Naive thymus-derived CD8-positive, alpha-beta T cell (primary cell): ENCODE measurements at regions not wholly inside any gene's neighbourhood (a gene's known extent, or its start where the extent isn't known, plus 50 kb on each side); places are given as distances from the start of the nearest gene placed in this dataset.
"Not testable (repeated sequence)": the region's sequence is repeated elsewhere in the genome, so short reads cannot be mapped to it uniquely, and the experiment has no call there.

Experiments
- ATAC-seq, 2 donors: fragments of 150-1000 bp; cut with Tn5 transposase in 1 of 2; sonication (Bioruptor Pico), chemical (Tn5 transposase) in 1 of 2; 1 replicate in 1 of 2; 2 replicates in 1 of 2; pipeline ENCODE4 v1.10.0; 2021; ENCODE audit warnings: mild to moderate bottlenecking in 2 of 2, moderate library complexity in 2 of 2
- POLR2A ChIA-PET: fragments of 350-600 bp; sonication (Branson Sonifier 250); formaldehyde crosslinking; loops from one replicate; lab custom pipeline; 2021; ENCODE audit warnings: antibody characterized with exemption; lab: Charles Lee
- DNase-seq, 10 donors: peaks; one replicate each; pipeline versions ENCODE4 v3.0.0 to v3.0.0-alpha.2; 2020 to 2022
- H3K27ac Mint-ChIP-seq, 10 donors: one replicate each; pipeline ENCODE4 v1.8.0; 2020 to 2022; ENCODE audit warnings: mild to moderate bottlenecking in 10 of 10, mixed read lengths in 10 of 10, moderate library complexity in 4 of 10, inconsistent platforms in 1 of 10
- H3K27me3 Mint-ChIP-seq, 5 donors: one replicate each; pipeline ENCODE4 v1.8.0; 2021 to 2022; ENCODE audit warnings: mixed read lengths in 5 of 5
- H3K36me3 Mint-ChIP-seq, 3 donors: one replicate each; pipeline ENCODE4 v1.8.0; 2020 to 2022; ENCODE audit warnings: mixed read lengths in 3 of 3, mild to moderate bottlenecking in 2 of 3, inconsistent platforms in 1 of 3
- H3K4me1 Mint-ChIP-seq, 4 donors: one replicate each; pipeline ENCODE4 v1.8.0; 2021 to 2022; ENCODE audit warnings: mixed read lengths in 4 of 4
- H3K4me3 Mint-ChIP-seq, 10 donors: one replicate each; pipeline ENCODE4 v1.8.0; 2020 to 2022; ENCODE audit warnings: mild to moderate bottlenecking in 10 of 10, mixed read lengths in 10 of 10, moderate library complexity in 6 of 10, inconsistent platforms in 1 of 10
- H3K9me3 Mint-ChIP-seq, 9 donors: one replicate each; pipeline ENCODE4 v1.8.0; 2020 to 2022; ENCODE audit warnings: mixed read lengths in 9 of 9, mild to moderate bottlenecking in 3 of 9, inconsistent platforms in 1 of 9, moderate library complexity in 1 of 9

DNA sequence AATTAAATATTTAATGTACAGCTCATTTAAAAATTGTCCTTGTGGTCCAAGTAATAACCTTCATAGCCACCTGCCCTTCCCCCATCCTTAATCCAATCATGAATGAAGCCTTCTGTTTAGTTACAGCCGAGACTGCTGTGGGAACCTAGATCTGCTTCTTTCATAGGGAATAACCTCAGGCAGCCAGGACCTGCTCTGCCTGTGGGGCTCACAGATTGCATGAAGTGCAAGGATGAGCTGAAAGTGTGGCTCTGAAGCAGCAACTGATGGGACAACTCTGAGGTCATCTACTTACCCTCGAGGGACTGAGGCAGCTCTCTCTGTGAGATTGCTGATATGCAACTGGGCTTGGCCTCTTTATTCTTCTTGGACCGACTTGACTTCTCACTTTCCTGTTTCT lies 169.8 kb downstream of the POTEB3 start:
- ATAC-seq (no peak), DNase-seq (peak in 1 of 10 donors; percentile 58)
- Mint-ChIP-seq H3K27ac (no peak overlapping the region), H3K27me3 (peaks cover 0 to 6% (median 3%) of the 10 kb centered on the region in 5 donors), H3K36me3 (no peaks in the 10 kb centered on the region), H3K4me3 (no peak overlapping the region), H3K9me3 (no peaks in the 10 kb centered on the region), H3K4me1 (peaks cover 0 to 11% (median 0%) of the 10 kb centered on the region in 4 donors)
- POLR2A ChIA-PET: no interaction called here

DNA sequence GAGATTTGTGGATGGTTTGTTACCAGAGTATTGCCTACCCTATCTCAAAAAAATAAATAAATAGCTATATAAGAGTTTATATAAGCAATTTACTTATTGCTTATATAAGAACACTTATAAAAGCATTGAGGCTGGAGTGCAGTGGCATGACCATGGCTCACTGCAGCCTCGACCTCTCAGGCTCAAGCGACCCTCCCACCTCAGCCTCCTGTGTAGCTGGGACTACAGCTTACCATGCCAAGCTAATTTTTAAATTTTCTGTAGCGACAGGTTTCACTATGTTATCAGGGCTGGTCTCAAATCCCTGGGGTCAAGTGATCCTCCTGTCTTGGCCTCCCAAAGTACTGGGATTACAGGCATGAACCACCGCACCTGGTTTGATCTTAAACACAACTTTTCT lies 170.6 kb downstream of the POTEB3 start:
- H3K4me3 Mint-ChIP-seq, H3K27me3 Mint-ChIP-seq, H3K27ac Mint-ChIP-seq, H3K9me3 Mint-ChIP-seq, POLR2A ChIA-PET, ATAC-seq, H3K36me3 Mint-ChIP-seq, DNase-seq: not testable (repeated sequence)
- H3K4me1 Mint-ChIP-seq: peaks cover 0 to 12% (median 0%) of the 10 kb centered on the region in 4 donors

DNA sequence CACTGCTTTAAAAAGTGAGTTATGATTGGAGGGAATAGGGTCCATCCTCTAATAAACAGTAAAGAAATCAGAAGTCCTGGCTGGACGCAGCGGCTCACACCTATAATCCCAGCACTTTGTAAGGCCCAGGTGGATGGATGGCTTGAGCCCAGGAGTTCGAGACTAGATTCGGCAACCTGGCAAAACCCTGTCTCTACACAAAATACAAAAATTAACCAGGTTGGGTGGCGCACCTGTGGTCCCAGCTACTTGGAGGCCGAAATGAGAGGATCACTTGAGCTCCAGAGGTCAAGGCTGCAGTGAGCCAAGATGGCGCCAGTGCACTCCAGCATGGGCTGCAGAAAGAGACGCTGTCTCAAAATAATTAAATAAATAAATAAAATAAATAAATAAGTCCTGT lies 171.2 kb downstream of the POTEB3 start:
- POLR2A ChIA-PET: no interaction called here
- DNase-seq (peak in 1 of 10 donors; percentile 31), ATAC-seq (no peak)

DNA sequence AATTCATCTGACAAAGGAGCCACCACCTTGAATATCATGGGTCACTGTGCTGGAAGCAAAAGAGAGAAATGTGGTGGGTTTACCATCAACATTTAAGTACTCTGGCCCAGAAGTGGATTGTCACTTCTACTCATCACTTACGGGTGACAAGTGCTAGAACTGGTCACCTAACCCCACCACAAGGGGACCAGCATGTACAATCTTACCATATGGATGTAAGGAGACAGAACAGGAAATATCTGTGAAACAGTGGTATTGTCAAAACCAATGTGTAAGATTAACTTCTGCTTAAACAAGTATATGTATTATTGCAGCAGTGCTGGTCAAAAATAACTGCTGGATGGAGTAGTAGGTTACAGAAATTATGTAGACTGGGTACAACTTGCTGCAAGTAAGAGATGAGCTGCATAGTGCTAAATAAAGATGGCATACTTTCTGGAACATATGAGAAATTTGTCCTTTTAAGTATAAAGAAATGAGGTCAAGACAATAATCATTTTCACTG lies 171.8 kb downstream of the POTEB3 start:
- H3K27me3 Mint-ChIP-seq: peaks cover 0 to 6% (median 3%) of the 10 kb centered on the region in 5 donors
- H3K27ac Mint-ChIP-seq: no peak overlapping the region
- peaks cover 0 to 12% (median 0%) of the 10 kb centered on the region in 4 donors for H3K4me1 Mint-ChIP-seq
- POLR2A ChIA-PET: no interaction called here
- no peaks in the 10 kb centered on the region for H3K9me3 Mint-ChIP-seq
- no peaks in the 10 kb centered on the region for H3K36me3 Mint-ChIP-seq
- DNase-seq (no peak), ATAC-seq (no peak)
- H3K4me3 Mint-ChIP-seq: no peak overlapping the region

More for the DNA sequence above, 171.2 kb downstream of the POTEB3 start:
- Mint-ChIP-seq H3K4me3 (no peak overlapping the region), H3K4me1 (peaks cover 0 to 12% (median 0%) of the 10 kb centered on the region in 4 donors), H3K9me3 (no peaks in the 10 kb centered on the region), H3K36me3 (no peaks in the 10 kb centered on the region), H3K27me3 (peaks cover 0 to 6% (median 3%) of the 10 kb centered on the region in 5 donors), H3K27ac (no peak overlapping the region)

DNA sequence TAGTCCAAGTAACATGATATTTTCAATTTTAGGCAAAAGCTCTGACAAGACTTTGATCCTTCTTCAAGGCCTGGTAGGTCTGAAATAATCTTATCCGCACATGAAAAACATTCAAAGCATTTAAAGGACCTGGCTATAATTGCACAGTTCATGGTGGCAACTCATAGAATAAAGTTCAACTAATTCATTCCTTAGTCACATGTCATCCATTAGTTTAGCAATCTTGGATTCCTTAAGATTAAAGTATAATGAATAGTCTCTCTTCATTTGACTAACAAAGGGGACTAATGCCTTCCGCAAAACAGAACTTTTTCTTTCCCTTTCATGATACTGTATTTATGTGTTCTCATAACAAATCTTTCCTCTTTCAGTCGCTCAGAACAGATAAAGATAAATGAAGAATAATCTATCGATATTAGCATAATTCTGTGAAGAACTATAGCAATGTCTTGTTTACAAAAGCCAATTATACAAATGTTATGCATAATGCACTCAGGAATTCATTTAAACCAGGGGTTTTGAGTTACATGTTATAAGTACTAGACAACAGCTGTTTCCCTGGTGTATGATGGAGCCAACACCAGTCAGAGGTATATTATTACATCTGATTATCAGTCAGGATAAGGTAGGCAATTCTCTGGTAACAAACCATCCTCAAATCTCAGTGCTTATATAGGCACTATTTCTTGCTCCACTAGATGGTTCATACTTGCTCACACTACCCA lies 172.5 kb downstream of the POTEB3 start:
- no peak for DNase-seq
- peaks cover 0 to 2% (median 0%) of the 10 kb centered on the region in 9 donors for H3K9me3 Mint-ChIP-seq
- peaks cover 0 to 6% (median 3%) of the 10 kb centered on the region in 5 donors for H3K27me3 Mint-ChIP-seq
- no peak for ATAC-seq
- POLR2A ChIA-PET: no interaction called here
- no peak overlapping the region for H3K4me3 Mint-ChIP-seq
- H3K36me3 Mint-ChIP-seq: no peaks in the 10 kb centered on the region
- peaks cover 0 to 12% (median 0%) of the 10 kb centered on the region in 4 donors for H3K4me1 Mint-ChIP-seq
- no peak overlapping the region for H3K27ac Mint-ChIP-seq

DNA sequence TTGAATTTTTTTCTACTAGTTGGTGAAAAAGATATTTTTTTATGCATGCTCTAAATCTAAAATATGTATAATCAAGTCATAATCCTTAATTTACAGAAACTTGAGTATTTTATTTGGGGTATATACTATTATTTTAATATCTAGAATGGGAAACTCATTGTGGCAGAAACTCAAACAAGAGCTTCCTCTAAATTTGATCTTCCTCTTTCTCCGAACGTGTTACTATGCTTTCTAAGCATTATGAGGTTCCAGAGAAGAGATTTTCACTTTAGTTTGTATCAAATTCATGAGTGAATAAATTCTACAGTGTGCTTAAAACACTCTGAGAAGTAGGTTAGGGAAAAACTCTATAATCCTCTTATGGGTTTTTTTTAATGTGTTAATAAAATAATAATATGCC lies 173.1 kb downstream of the POTEB3 start:
- H3K27ac Mint-ChIP-seq: no peak overlapping the region
- peaks cover 0 to 11% (median 1%) of the 10 kb centered on the region in 4 donors for H3K4me1 Mint-ChIP-seq
- H3K36me3 Mint-ChIP-seq: no peaks in the 10 kb centered on the region
- H3K9me3 Mint-ChIP-seq: peaks cover 0 to 8% (median 0%) of the 10 kb centered on the region in 9 donors
- DNase-seq (no peak), ATAC-seq (no peak)
- no peak overlapping the region for H3K4me3 Mint-ChIP-seq
- H3K27me3 Mint-ChIP-seq: peaks cover 0 to 6% (median 4%) of the 10 kb centered on the region in 5 donors
- POLR2A ChIA-PET: no interaction called here

DNA sequence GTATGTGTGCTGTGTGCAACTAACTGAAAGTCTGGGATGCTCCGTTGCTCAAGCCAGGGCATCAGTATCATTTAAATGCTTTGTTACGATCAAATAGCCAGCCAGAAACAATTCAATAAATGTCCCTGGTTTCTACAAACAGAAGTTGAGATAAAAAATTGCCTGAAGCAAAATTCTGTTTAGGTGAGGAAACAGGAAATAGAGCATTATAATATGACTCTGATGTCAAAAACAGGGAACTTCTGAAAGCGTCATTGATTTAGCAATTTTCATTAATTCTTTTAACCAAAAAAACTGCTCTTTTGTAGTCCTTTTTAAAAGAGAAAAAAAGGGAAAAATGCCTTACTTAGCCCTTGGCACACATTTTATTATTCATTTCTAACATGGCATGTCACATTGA lies 174.7 kb downstream of the POTEB3 start:
- ATAC-seq, H3K4me1 Mint-ChIP-seq, H3K27ac Mint-ChIP-seq, DNase-seq, H3K4me3 Mint-ChIP-seq, H3K27me3 Mint-ChIP-seq, POLR2A ChIA-PET, H3K9me3 Mint-ChIP-seq, H3K36me3 Mint-ChIP-seq: not testable (repeated sequence)

DNA sequence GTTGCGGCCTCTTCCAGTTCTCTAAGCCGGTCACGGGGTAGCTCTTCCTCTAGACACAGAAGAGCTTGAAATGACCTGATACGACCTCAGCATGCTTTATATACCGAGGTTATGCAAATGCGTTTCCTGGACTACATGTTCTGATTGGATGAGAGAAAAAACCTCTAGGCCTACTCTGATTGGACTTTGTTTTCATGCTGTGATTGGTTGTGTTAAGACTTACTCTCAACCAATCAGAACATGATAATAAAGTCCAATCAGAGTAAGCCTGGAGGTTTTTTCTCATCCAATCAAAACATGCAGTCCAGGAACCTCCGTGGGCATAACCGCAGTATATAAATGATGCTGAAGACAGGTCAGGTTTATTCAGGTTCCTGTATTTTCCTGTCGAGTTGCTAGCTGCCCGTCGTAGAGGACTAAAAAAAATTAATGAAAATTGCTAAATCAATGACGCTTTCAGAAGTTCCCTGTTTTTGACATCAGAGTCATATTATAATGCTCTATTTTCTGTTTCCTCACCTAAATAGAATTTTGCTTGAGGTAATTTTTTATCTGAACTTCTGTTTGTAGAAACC lies 177.4 kb downstream of the POTEB3 start:
- Mint-ChIP-seq H3K27ac (peak overlapping the region in 1 of 10 donors; percentile 20), H3K27me3 (peaks cover 0 to 6% (median 3%) of the 10 kb centered on the region in 5 donors), H3K4me1 (peaks cover 0 to 6% (median 1%) of the 10 kb centered on the region in 4 donors), H3K9me3 (peaks cover 0 to 9% (median 0%) of the 10 kb centered on the region in 9 donors), H3K4me3 (no peak overlapping the region), H3K36me3 (no peaks in the 10 kb centered on the region)
- POLR2A ChIA-PET: no interaction called here
- DNase-seq (no peak), ATAC-seq (no peak)

DNA sequence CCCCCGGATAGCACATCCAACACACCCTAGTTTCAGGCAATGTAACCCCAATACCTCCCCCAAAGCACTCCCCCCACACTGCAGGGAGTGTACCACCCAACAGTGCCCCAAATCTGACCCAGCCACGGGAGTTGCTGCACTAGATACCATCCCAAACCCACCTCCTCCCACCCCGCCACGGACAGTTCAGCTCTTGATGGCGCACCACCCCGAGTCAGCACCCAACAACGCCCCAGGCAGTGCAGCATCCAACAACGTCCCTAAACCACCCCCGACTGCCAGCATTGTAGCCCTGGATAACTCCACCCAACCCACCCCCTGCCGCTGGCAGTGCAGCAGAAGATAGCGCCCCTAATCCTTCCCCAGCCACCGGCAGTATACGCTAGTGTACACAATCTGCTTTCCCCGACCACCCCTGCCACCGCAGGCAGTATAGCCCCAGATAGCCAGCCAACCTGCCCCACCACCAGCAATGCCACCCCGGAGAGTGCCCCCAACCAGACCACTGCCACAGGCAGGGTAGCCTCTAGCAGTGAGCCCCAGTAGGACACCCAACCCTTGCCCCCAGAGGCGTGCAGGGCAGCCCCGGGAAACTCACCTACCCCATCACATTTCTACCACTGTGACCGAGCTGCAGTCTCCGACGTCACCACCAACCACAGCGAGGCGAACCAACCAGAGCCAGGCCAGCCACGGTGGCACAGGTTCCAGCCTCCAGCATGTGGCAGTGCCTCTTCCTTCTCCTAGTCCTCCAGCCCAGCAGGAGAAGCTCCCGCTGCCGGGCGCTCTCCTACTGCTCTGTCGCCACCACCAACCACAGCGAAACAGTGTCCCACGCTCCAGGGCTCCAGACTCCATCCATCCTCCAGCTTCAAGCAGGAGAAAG lies 178.1 kb downstream of the POTEB3 start:
- Mint-ChIP-seq H3K4me1 (peaks cover 0 to 6% (median 1%) of the 10 kb centered on the region in 4 donors), H3K4me3 (no peak overlapping the region), H3K9me3 (peaks cover 0 to 9% (median 0%) of the 10 kb centered on the region in 9 donors), H3K27ac (peak overlapping the region in 1 of 10 donors; percentile 20), H3K36me3 (no peaks in the 10 kb centered on the region), H3K27me3 (peaks cover 0 to 6% (median 3%) of the 10 kb centered on the region in 5 donors)
- POLR2A ChIA-PET: no interaction called here
- ATAC-seq (no peak), DNase-seq (peak in 3 of 10 donors; percentile 4 to 65 (median 16))

DNA sequence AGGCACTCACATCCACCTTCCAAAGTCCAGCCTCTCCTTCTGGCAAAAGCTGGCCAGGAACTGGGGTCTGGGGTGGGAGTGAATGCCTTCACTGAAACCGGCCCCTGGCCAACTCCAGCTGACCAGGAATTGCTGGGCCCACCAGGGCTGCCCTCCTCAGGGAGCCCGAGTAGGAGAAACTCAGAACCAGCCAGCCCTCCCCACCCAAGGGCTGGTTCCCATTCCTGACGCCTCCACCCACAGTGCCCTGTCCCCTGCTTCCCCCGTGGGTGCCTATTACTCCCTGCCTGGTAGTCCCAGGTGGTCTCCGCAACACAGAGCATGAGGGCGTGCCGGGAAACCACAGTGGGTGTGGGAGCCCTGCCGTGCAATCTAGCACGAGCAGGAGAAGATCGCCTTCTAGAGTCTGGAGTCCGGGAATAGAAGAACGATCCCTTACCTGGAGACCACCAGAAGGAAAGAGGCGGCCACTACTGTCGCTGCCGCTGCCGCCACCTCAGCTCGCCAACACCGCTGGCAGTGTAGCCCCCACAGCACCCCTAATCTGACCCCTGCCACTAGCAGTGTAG lies 178.8 kb downstream of the POTEB3 start:
- Mint-ChIP-seq H3K4me3 (no peak overlapping the region), H3K27me3 (peaks cover 0 to 6% (median 3%) of the 10 kb centered on the region in 5 donors), H3K9me3 (peaks cover 0 to 9% (median 0%) of the 10 kb centered on the region in 9 donors), H3K36me3 (no peaks in the 10 kb centered on the region), H3K4me1 (peaks cover 0 to 4% (median 1%) of the 10 kb centered on the region in 4 donors), H3K27ac (no peak overlapping the region)
- POLR2A ChIA-PET: no interaction called here
- ATAC-seq: no peak
- DNase-seq: peak in 1 of 10 donors; percentile 63

DNA sequence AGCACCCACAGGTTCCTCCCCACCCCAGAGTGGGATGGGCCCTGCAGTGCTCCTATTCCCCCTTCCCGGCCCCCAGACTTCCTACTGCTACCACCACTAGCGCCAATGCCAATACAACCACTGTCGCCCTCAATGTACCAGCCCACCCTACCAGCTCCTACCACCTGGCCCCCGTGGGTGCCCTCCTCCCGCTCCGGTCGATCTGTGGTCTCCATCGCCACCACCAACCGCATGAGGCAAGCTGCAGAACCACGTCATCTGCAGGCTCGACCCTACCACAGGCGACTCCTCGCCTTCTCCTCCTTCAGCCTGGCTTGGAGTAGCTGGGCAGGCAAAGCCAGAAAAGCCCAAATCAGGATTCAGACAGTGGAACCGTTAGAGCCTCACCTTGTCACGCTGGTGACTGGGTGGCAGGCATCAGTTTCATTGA lies 179.3 kb downstream of the POTEB3 start:
- H3K4me3 Mint-ChIP-seq: no peak overlapping the region
- POLR2A ChIA-PET: no interaction called here
- ATAC-seq: no peak

DNA sequence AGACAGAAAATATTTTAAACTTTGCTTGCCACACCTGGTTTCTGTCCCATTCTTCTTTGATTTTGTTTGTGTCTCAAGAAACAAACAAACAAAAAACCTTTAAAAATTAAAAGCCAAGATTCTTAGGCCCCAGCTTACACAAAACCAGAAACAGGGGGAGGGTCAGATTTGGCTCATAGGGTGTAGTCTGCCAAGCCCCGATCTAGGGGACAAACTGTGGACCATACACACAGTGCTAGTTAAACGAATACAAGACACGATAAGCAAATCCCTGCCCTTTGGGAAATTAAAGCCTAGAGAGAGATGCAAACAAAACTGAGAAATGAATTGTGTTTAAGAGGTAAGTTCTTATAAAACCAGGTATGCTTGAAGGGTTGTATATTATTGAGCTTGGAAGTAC lies 181.7 kb downstream of the POTEB3 start:
- H3K4me1 Mint-ChIP-seq, H3K4me3 Mint-ChIP-seq, ATAC-seq, H3K27ac Mint-ChIP-seq, H3K36me3 Mint-ChIP-seq, DNase-seq, POLR2A ChIA-PET, H3K9me3 Mint-ChIP-seq, H3K27me3 Mint-ChIP-seq: not testable (repeated sequence)

More for the DNA sequence above, 179.3 kb downstream of the POTEB3 start:
- Mint-ChIP-seq H3K27me3 (peaks cover 0 to 6% (median 3%) of the 10 kb centered on the region in 5 donors), H3K4me1 (peaks cover 0 to 4% (median 1%) of the 10 kb centered on the region in 4 donors), H3K9me3 (peaks cover 0 to 9% (median 0%) of the 10 kb centered on the region in 9 donors), H3K36me3 (no peaks in the 10 kb centered on the region), H3K27ac (no peak overlapping the region)
- peak in 1 of 10 donors; percentile 63 for DNase-seq
